ENCODE measurements at regions not wholly inside any gene's neighbourhood (a gene's known extent, or its start where the extent isn't known, plus 50 kb on each side); places are given as distances from the start of the nearest gene placed in this dataset.

DNA sequence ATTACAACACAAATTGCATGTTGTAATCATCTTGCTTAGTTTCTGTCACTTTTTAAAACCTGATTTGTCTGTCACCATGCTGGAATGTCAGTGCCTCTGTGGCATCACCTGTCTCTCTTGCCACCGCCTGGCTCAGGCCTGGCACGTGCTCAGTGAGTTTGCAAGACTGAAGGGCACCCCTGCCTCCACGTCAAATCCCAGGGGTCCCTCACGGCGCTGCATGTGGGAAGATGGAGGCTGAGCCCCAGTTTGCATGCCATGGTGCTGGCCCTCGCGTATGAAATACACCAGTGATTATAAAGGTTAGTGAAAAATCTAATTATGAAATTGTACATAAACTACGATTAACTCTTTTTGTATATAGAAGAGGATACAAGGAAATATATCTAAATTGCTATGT, 51.9 kb upstream of the VIPR2 start:
- TF ChIP-seq EP300 (IDR thresholded peaks at IDR 0.05; ENCODE audit: borderline replicate concordance) (no peak), FOXM1 (IDR thresholded peaks at IDR 0.05; ENCODE audit: borderline replicate concordance, low read depth) (no peak), REST (IDR thresholded peaks at IDR 0.05; ENCODE audit: low read depth) (no peak), MAX (IDR thresholded peaks at IDR 0.05) (no peak), TAF1 (IDR thresholded peaks at IDR 0.05; ENCODE audit: low read depth) (no peak), NFIC (IDR thresholded peaks at IDR 0.05) (no peak), EGR1 (IDR thresholded peaks at IDR 0.05) (no peak), TEAD4 (IDR thresholded peaks at IDR 0.05) (no peak), ZBTB7A (IDR thresholded peaks at IDR 0.05; ENCODE audit: low read depth) (no peak), CEBPB (IDR thresholded peaks at IDR 0.05) (no peak), YY1 (IDR thresholded peaks at IDR 0.05; ENCODE audit: low read depth) (no peak)

All from Ishikawa (cell line).